Breast epithelium (tissue), 3 donors: ENCODE measurements at regions not wholly inside any gene's neighbourhood (a gene's known extent, or its start where the extent isn't known, plus 50 kb on each side); places are given as distances from the start of the nearest gene placed in this dataset.
A peak's percentile ranks its signal among the peaks of the same experiment; 100 is the strongest.

Experiments
- POLR2A ChIP-seq: fragments of 450-650 bp; IDR thresholded peaks from one replicate; pipeline ENCODE4 v1.6.1; 2016; ENCODE audit warnings: antibody characterized with exemption, mild to moderate bottlenecking, moderate library complexity
- TF ChIP-seq, protein P1 (sequence below), 3 donors: fragments of 450-650 bp; IDR thresholded peaks; one replicate each; pipeline ENCODE4 v1.5.1; 2016 to 2017; ENCODE audit warnings: antibody characterized with exemption in 3 of 3, mild to moderate bottlenecking in 3 of 3, moderate library complexity in 3 of 3

DNA sequence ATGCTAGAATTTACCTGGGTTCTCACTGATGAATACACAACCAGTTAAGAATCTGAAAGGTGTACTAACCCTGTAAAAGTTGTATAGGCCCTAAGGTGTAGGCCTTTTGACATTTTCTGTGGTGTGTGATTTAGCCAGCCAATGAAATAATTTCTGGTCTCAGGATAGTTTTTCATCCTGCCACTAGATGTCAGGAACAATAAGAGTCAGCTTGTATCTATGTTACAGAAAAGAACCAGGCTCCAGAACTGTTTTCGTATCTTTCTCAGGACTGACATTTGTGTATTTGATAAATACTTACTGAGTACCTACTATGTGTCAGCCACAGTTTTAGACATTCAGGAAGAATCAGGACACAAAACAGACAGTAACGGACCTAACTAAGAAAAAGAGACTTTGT is 673.6 kb upstream of the TENM3 start:
- TF ChIP-seq, protein P1, sequence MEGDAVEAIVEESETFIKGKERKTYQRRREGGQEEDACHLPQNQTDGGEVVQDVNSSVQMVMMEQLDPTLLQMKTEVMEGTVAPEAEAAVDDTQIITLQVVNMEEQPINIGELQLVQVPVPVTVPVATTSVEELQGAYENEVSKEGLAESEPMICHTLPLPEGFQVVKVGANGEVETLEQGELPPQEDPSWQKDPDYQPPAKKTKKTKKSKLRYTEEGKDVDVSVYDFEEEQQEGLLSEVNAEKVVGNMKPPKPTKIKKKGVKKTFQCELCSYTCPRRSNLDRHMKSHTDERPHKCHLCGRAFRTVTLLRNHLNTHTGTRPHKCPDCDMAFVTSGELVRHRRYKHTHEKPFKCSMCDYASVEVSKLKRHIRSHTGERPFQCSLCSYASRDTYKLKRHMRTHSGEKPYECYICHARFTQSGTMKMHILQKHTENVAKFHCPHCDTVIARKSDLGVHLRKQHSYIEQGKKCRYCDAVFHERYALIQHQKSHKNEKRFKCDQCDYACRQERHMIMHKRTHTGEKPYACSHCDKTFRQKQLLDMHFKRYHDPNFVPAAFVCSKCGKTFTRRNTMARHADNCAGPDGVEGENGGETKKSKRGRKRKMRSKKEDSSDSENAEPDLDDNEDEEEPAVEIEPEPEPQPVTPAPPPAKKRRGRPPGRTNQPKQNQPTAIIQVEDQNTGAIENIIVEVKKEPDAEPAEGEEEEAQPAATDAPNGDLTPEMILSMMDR (IDR thresholded peaks at IDR 0.05), result peak in 2 of 3 donors; percentile 9 to 16
- no peak for TF ChIP-seq POLR2A
